Loucy (cell line): ENCODE measurements at regions not wholly inside any gene's neighbourhood (a gene's known extent, or its start where the extent isn't known, plus 50 kb on each side); places are given as distances from the start of the nearest gene placed in this dataset.

Experiments
- CTCF ChIP-seq: fragments of 200-600 bp; sonication (generic); conservative IDR thresholded peaks from 2 replicates; pipeline ENCODE4 v1.5.1; 2014; ENCODE audit warnings: mild to moderate bottlenecking, antibody characterized with exemption, low read length
- EZH2phosphoT487 ChIP-seq: fragments of 200-600 bp; IDR thresholded peaks from 2 replicates; pipeline ENCODE4 v1.6.1; 2018; ENCODE audit warnings: antibody characterized with exemption, mild to moderate bottlenecking, moderate library complexity, borderline replicate concordance

- TF ChIP-seq CTCF (no peak), EZH2phosphoT487 (no peak)
Observed at GRCh38 chr10:10351451-10351850, 666.2 kb upstream of the CELF2 start.
